SH-SY5Y (cell line): ENCODE measurements at regions not wholly inside any gene's neighbourhood (a gene's known extent, or its start where the extent isn't known, plus 50 kb on each side); places are given as distances from the start of the nearest gene placed in this dataset.

ENCODE experiments used
- GATA2 ChIP-seq: IDR thresholded peaks from 2 replicates; pipeline ENCODE4 v1.6.1; 2011; ENCODE audit warnings: mild to moderate bottlenecking, low read depth, low read length
- GATA3 ChIP-seq: IDR thresholded peaks from 2 replicates; pipeline ENCODE4 v1.6.1; 2011; ENCODE audit warnings: low read depth, mild to moderate bottlenecking, low read length, moderate library complexity

DNA sequence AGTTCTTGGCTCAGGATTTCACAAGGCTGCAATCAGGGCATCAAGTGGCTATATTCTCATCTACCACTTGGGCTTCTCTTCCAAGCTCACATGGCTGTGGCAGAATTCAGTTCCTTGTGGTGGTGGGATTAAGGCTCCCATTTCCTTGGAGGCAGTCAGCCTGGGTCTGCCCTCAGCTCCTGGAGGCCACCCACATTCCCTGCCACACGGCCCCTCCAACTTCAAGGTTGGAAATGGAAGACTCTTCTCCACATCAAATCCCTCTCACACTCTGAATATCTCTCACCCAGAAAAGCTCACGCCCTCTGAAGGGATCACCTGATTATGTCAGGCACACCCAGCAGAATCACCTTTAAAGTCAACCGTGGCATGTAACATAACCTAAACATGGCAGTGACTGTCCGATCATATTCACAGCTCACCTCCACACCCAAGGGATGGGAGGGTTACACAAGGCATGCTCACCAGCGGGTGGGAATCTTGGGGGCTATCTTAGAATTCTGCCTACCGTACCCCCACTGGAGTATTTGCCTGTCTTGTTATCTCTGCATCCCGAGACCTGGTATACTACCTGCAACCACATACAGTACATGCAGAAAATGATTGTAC is 256.2 kb upstream of the KLHL29 start:
- TF ChIP-seq GATA2 (no peak), GATA3 (no peak)

- TF ChIP-seq GATA3 (no peak), GATA2 (no peak)
Observed at GRCh38 chr2:23131066-23131575, 253.9 kb upstream of the KLHL29 start.

GRCh38 chr2:23132000-23132399 is 253.0 kb upstream of the KLHL29 start:
- no peak for TF ChIP-seq GATA3
- TF ChIP-seq GATA2: no peak

- no peak for TF ChIP-seq GATA2
- TF ChIP-seq GATA3: no peak
Observed at GRCh38 chr2:23132823-23133595, 252.0 kb upstream of the KLHL29 start.

DNA sequence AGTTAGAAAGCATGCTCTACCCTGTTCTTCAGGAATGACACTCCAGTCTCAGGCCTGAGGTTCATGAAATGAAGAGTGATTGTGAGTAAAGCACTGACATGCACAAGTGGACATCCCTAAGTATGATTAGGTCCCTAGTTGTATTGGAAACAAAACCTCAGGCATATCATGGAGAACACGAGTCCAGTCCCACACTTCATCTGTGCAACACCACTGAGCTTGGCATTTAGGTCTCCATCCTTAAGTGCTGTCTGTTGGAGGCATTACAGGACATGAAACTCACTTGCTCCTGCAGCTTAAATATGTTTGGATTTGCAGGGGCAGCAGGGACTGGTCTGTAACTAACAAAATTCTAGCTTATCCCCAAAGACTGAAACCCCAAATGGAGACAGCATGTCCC is 250.3 kb upstream of the KLHL29 start:
- TF ChIP-seq GATA3: no peak
- TF ChIP-seq GATA2: no peak

DNA sequence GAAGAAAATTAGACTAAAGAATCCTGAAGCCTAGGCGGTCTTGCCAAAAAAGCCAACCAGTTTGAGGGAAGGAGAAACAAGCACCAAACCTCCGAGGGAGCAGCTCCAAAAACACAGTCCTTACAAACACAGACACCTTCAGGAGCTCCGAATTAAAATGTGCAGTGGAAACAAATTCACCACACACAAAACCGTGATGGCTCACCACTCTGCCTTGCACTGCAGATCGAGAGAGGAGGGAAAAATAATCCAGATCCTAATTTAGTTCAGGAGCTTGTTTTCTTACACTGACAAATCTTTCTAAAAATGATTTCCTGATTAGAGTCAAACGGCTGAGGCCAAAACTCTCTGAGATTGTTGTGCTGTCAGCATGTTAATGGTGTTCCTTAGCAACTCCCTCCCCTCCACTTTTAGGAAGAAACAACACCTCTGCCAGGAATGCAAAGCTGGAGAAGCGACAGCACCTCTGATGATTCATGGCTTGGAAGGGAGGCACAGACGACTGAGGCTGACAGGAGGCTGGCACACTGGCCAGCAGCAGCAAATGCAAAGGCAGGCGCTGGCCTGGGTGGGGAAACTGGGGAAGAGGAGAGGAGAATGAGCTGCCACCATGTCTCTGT is 249.4 kb upstream of the KLHL29 start:
- no peak for TF ChIP-seq GATA3
- no peak for TF ChIP-seq GATA2

- TF ChIP-seq GATA3 (no peak), GATA2 (no peak)
Observed at GRCh38 chr2:23137166-23137565, 247.8 kb upstream of the KLHL29 start.

- TF ChIP-seq GATA3: no peak
- no peak for TF ChIP-seq GATA2
Observed at GRCh38 chr2:23138701-23139100, 246.3 kb upstream of the KLHL29 start.

GRCh38 chr2:23145460-23145859 is 239.5 kb upstream of the KLHL29 start:
- no peak for TF ChIP-seq GATA3
- no peak for TF ChIP-seq GATA2

DNA sequence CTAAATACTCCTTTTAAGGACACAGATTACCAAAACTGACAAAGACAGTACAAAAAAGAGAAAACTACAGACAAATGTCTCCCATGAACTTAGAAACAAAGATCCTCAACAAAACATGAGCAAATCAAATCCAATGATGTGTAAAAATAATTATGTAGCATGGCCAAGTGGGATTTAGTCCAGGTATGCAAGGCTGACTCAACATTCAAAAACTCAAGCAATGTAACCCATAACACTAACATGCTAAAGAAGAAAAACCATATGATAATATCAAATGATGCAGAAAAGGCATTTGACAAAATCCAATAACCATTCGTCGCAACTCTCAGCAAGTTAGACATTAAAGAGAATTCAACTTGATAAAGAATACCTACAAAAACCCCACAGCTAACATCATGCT is 239.0 kb upstream of the KLHL29 start:
- TF ChIP-seq GATA3 (no peak), GATA2 (no peak)

DNA sequence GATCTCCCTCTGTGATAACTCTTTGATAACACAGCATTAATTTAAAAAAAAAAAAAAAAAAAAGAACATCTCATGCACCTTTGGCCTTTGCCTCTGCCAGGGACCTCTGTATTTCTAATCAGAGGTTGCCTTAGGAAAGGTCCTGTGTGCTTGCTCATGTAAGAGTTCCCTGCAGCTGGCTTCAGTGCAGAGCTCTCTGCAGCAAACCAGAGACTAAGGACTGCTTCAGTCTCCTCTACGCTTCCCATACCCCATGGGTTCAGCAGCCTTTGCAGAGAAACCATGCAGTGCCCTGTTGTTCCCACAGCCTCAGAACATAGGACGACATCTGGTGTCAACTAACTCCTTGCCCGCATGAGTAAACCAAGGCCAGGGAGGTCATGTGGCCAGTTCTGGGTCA is 236.6 kb upstream of the KLHL29 start:
- TF ChIP-seq GATA3: no peak
- TF ChIP-seq GATA2: no peak

- no peak for TF ChIP-seq GATA2
- no peak for TF ChIP-seq GATA3
Observed at GRCh38 chr2:23149777-23150176, 235.2 kb upstream of the KLHL29 start.

DNA sequence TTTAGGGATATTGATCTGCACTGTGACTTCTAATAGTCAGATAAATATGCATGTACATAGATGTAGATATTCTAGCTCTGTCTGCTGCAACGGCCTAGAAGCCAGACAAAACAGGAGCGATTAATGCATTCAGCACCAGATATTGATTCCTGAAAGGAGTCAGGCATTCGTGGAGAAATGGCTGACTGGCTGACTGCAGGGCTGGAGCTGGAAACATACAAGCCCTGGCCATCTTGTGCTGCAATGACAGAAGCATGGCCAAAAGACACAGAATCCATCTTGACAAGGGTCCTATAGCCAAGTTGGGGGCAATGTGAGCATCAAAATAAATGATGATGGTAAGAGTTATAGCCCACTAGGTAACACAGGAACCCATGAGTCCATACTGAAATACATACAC is 231.5 kb upstream of the KLHL29 start:
- TF ChIP-seq GATA2 (no peak), GATA3 (no peak)

GRCh38 chr2:23155022-23155421 is 230.0 kb upstream of the KLHL29 start:
- TF ChIP-seq GATA2 (no peak), GATA3 (no peak)

DNA sequence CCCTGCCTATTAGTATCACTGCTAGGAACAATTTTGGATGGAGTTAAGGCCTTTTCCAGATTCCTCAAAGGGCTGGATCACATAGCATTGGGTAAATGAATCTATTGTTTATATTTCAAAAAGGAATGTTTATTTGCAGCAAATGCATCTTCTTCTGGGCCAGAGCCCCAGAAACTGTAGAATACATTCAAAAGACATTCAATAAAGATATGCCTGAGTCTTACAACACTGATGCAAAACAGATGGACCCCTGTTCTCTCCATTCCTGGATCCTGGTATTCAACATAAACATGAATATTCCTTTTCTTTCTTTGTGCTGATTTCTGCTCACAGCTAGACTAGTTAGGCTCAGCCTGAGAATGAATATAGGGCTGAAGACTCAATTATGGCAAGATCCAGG is 227.2 kb upstream of the KLHL29 start:
- TF ChIP-seq GATA2: no peak
- TF ChIP-seq GATA3: no peak

DNA sequence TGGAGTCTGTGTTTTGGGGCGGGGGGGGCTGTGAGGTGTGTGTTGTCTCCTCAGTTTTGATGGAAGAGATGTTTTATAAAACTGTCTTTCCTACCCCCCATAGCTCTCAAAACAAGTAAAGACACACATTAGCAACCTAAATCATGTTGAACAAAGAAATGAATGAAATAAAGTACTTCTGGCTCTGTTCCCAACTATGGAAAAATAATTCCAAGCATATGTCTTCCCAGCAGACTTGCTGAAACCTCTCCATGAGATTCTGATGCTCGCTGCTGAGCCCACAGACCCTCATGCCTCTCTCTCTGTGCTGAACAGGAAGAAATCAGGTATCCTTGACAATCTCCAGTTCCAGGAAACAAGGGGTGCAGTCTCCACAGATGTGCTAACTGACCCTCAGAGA is 226.7 kb upstream of the KLHL29 start:
- TF ChIP-seq GATA2 (no peak), GATA3 (no peak)
